Transverse colon (tissue), 4 donors: ENCODE measurements at regions not wholly inside any gene's neighbourhood (a gene's known extent, or its start where the extent isn't known, plus 50 kb on each side); places are given as distances from the start of the nearest gene placed in this dataset.

Source experiments
- DNase-seq: peaks from one replicate; pipeline ENCODE4 v3.0.0-alpha.2; 2019
- H3K27ac ChIP-seq, 4 donors: fragments of 200-600 bp; sonication (generic); 2 replicates each; pipeline ENCODE4 v1.5.1; 2016 to 2018; ENCODE audit warnings: inconsistent platforms in 4 of 4
- H3K27me3 ChIP-seq: fragments of 200-600 bp; sonication (generic); 2 replicates; pipeline ENCODE4 v1.5.1; 2017; ENCODE audit warnings: inconsistent platforms
- H3K36me3 ChIP-seq, 4 donors: fragments of 200-600 bp; sonication (generic); 2 replicates each; pipeline ENCODE4 v1.5.1; 2017 to 2019; ENCODE audit warnings: inconsistent platforms in 4 of 4
- H3K4me1 ChIP-seq, 4 donors: fragments of 200-600 bp; sonication (generic); 2 replicates each; pipeline ENCODE4 v1.5.1; 2017 to 2020; ENCODE audit warnings: inconsistent platforms in 4 of 4
- H3K4me3 ChIP-seq, 4 donors: fragments of 200-600 bp; sonication (generic); 1 replicate in 1 of 4; 2 replicates in 3 of 4; pipeline versions ENCODE4 v1.5.1 to v1.6.1; 2017 to 2019; ENCODE audit warnings: inconsistent platforms in 4 of 4
- H3K9me3 ChIP-seq, 2 donors: fragments of 200-600 bp; sonication (generic); 2 replicates each; pipeline ENCODE4 v1.5.1; 2017 to 2019; ENCODE audit warnings: inconsistent platforms in 2 of 2
- CTCF ChIP-seq, 5 experiments: fragments of 200-600 bp in 3 of 5; fragments of 450-650 bp in 2 of 5; sonication (generic) in 3 of 5; IDR thresholded peaks; 1 replicate in 2 of 5; 2 replicates in 3 of 5; pipeline ENCODE4 v1.5.1; 2016 to 2017; ENCODE audit warnings: antibody characterized with exemption in 5 of 5, inconsistent platforms in 3 of 5, mild to moderate bottlenecking in 2 of 5, moderate library complexity in 1 of 5
- EP300 ChIP-seq: sonication (generic); formaldehyde crosslinking; IDR thresholded peaks from one replicate; pipeline ENCODE4 v1.6.1; 2017; ENCODE audit warnings: antibody characterized with exemption, low read depth
- POLR2A ChIP-seq: fragments of 450-650 bp; IDR thresholded peaks from one replicate; pipeline ENCODE4 v1.6.1; 2016; ENCODE audit warnings: antibody characterized with exemption, mild to moderate bottlenecking, moderate library complexity
- POLR2AphosphoS5 ChIP-seq, 3 donors: sonication (generic); formaldehyde crosslinking; IDR thresholded peaks; one replicate each; pipeline ENCODE4 v1.6.1; 2016; ENCODE audit warnings: antibody characterized with exemption in 3 of 3
- WGBS, 2 donors: methylation state at CpG; one replicate each; pipeline ENCODE4 v1.1.5; 2018; ENCODE audit warnings: low coverage in 1 of 2; 5-methylcytosine and 5-hydroxymethylcytosine counted together
- in situ Hi-C, 4 donors: fragments of 200-750 bp; cut with MboI; loops; one replicate each; pipeline versions ENCODE4 v1.15.0 to v1.15.1; 2017; ENCODE audit warnings: low sequenced_read_pairs in 3 of 4, low pct_ligation_motif_present in 1 of 4, low pct_unique_long_range_greater_than_20kb in 1 of 4
- intact Hi-C: fragments of 100-400 bp; cut with DNase I; formaldehyde crosslinking; loops from one replicate; pipeline ENCODE4 v1.15.1; 2023; ENCODE audit warnings: low total_unique reads

- TF ChIP-seq POLR2A (no peak), EP300 (no peak), POLR2AphosphoS5 (IDR thresholded peaks at IDR 0.05) (no peak), CTCF (IDR thresholded peaks at IDR 0.05) (no peak)
- Histone ChIP-seq H3K4me3 (no peak overlapping the region), H3K27me3 (no peaks in the 10 kb centered on the region), H3K4me1 (peaks cover 0 to 4% (median 2%) of the 10 kb centered on the region in 4 donors), H3K9me3 (peaks cover 3 to 5% of the 10 kb centered on the region in 2 donors), H3K27ac (peak overlapping the region in 3 of 4 donors; percentile 65 to 88 (median 81)), H3K36me3 (no peaks in the 10 kb centered on the region)
- in situ Hi-C loops (loop anchor here in 1 of 4 donors (25.0 kb wide), 1 partner anchor 722 kb away; no protein-coding TSS in a partner anchor), intact Hi-C loops (no loop called here)
- 74 to 90% methylated on average over 2 to 8 of the region's 8 CpGs for WGBS, 2 donors
- no peak for DNase-seq
These were observed 136.1 kb upstream of the LYZL2 start for GRCh38 chr10:30765616-30766015.

- intact Hi-C loops (no loop called here), in situ Hi-C loops (loop anchor here in 1 of 4 donors (25.0 kb wide), 1 partner anchor 722 kb away; no protein-coding TSS in a partner anchor)
- Histone ChIP-seq H3K4me1 (peaks cover 0 to 4% (median 2%) of the 10 kb centered on the region in 4 donors), H3K9me3 (no peaks in the 10 kb centered on the region), H3K4me3 (no peak overlapping the region), H3K27me3 (no peaks in the 10 kb centered on the region), H3K27ac (peak overlapping the region; percentile 65 to 88 (median 76)), H3K36me3 (no peaks in the 10 kb centered on the region)
- DNase-seq: no peak
- TF ChIP-seq POLR2AphosphoS5 (IDR thresholded peaks at IDR 0.05) (peak in 1 of 3 donors; percentile 7), CTCF (IDR thresholded peaks at IDR 0.05) (no peak)
- 55% methylated on average over 4 to 11 of the region's 11 CpGs for WGBS, 2 donors
These were observed 135.6 kb upstream of the LYZL2 start for GRCh38 chr10:30765022-30765615.

GRCh38 chr10:30763918-30764317, 134.4 kb upstream of the LYZL2 start:
- Histone ChIP-seq H3K9me3 (no peaks in the 10 kb centered on the region), H3K27me3 (no peaks in the 10 kb centered on the region), H3K36me3 (no peaks in the 10 kb centered on the region), H3K4me3 (no peak overlapping the region), H3K4me1 (peaks cover 0 to 8% (median 4%) of the 10 kb centered on the region in 4 donors), H3K27ac (peak overlapping the region; percentile 65 to 88 (median 76))
- peak; percentile 54 for DNase-seq
- in situ Hi-C loops (loop anchor here in 1 of 4 donors (25.0 kb wide), 1 partner anchor 723 kb away; no protein-coding TSS in a partner anchor), intact Hi-C loops (loop anchor here (2.0 kb wide), 1 partner anchor 53 kb away; no protein-coding TSS in a partner anchor)
- WGBS, 2 donors: 65 to 71% methylated on average over 6 to 11 of the region's 11 CpGs
- no peak for TF ChIP-seq CTCF (IDR thresholded peaks at IDR 0.05)
- peak; percentile 79 for TF ChIP-seq EP300
- peak; percentile 77 to 90 (median 83) for TF ChIP-seq POLR2AphosphoS5 (IDR thresholded peaks at IDR 0.05)
- no peak for TF ChIP-seq POLR2A

GRCh38 chr10:30762620-30763019, 133.1 kb upstream of the LYZL2 start:
- Histone ChIP-seq H3K36me3 (no peaks in the 10 kb centered on the region), H3K27me3 (no peaks in the 10 kb centered on the region), H3K4me1 (peaks cover 0 to 8% (median 4%) of the 10 kb centered on the region in 4 donors), H3K27ac (peak overlapping the region; percentile 65 to 88 (median 76)), H3K4me3 (no peak overlapping the region), H3K9me3 (no peaks in the 10 kb centered on the region)
- WGBS, 2 donors: 67% methylated on average over 2 of the region's 2 CpGs; no CpG with 5 or more reads in 1 of the 2 donors
- TF ChIP-seq POLR2A (no peak), CTCF (IDR thresholded peaks at IDR 0.05) (no peak), EP300 (no peak), POLR2AphosphoS5 (IDR thresholded peaks at IDR 0.05) (no peak)
- in situ Hi-C loops (loop anchor here in 1 of 4 donors (25.0 kb wide), 1 partner anchor 725 kb away; no protein-coding TSS in a partner anchor), intact Hi-C loops (loop anchor here (2.0 kb wide), 1 partner anchor 54 kb away; no protein-coding TSS in a partner anchor)
- no peak for DNase-seq
